ENCODE measurements at regions not wholly inside any gene's neighbourhood (a gene's known extent, or its start where the extent isn't known, plus 50 kb on each side); places are given as distances from the start of the nearest gene placed in this dataset.

- TF ChIP-seq CTCF (conservative IDR thresholded peaks at IDR 0.05 in 1 of 2, IDR thresholded peaks at IDR 0.05 in 1 of 2; ENCODE audit: extremely low read depth in 1 of 2, insufficient read depth in 1 of 2, low read depth in 1 of 2, low read length in 2 of 2), result no peak
- no peak for TF ChIP-seq EZH2 (IDR thresholded peaks at IDR 0.05; ENCODE audit: borderline replicate concordance, low read length)
Measured at GRCh38 chr2:150143087-150143536, 344.4 kb downstream of the RND3 start.
